Calu3 (cell line): ENCODE measurements at regions not wholly inside any gene's neighbourhood (a gene's known extent, or its start where the extent isn't known, plus 50 kb on each side); places are given as distances from the start of the nearest gene placed in this dataset.

Experiments used
- BruUV-seq: library from RNA; stranded (reverse); fragments of 400-500 nt; replicated peaks from 2 replicates; lab custom pipeline; 2021; lab: Mats Ljungman, UMichigan
- CTCF ChIA-PET: fragments of 300-600 bp; sonication (Branson Sonifier 250); formaldehyde crosslinking; loops from one replicate; lab custom pipeline; 2022; ENCODE audit warnings: antibody characterized with exemption; lab: Charles Lee
- DNase-seq: peaks from one replicate; pipeline ENCODE4 v3.0.0; 2022
- H3K27ac Mint-ChIP-seq: one replicate; pipeline ENCODE4 v1.8.0; 2022; ENCODE audit warnings: mixed read lengths; ENCODE audit not compliant: unreplicated experiment
- H3K27me3 Mint-ChIP-seq: one replicate; pipeline ENCODE4 v1.8.0; 2022; ENCODE audit warnings: mixed read lengths; ENCODE audit not compliant: unreplicated experiment
- H3K36me3 Mint-ChIP-seq: one replicate; pipeline ENCODE4 v1.8.0; 2022; ENCODE audit warnings: mild to moderate bottlenecking, moderate library complexity, mixed read lengths; ENCODE audit not compliant: insufficient read depth, unreplicated experiment
- H3K4me1 Mint-ChIP-seq: one replicate; pipeline ENCODE4 v1.8.0; 2022; ENCODE audit warnings: mild to moderate bottlenecking, low read depth, mixed read lengths; ENCODE audit not compliant: unreplicated experiment
- H3K4me3 Mint-ChIP-seq: one replicate; pipeline ENCODE4 v1.8.0; 2022; ENCODE audit warnings: mild to moderate bottlenecking, low read depth, moderate library complexity, mixed read lengths; ENCODE audit not compliant: unreplicated experiment
- H3K9me3 Mint-ChIP-seq: one replicate; pipeline ENCODE4 v1.8.0; 2022; ENCODE audit warnings: low read depth, mixed read lengths; ENCODE audit not compliant: unreplicated experiment
- intact Hi-C: fragments of 100-400 bp; cut with micrococcal nuclease; formaldehyde crosslinking; loops from one replicate; pipeline ENCODE4 v1.10.0; 2022; ENCODE audit not compliant: unreplicated experiment
- TF ChIP-seq, protein P1 (sequence below): fragments of 200-600 bp; IDR thresholded peaks from one replicate; pipeline ENCODE4 v1.8.0; 2022; ENCODE audit warnings: antibody characterized with exemption; ENCODE audit not compliant: unreplicated experiment

DNA sequence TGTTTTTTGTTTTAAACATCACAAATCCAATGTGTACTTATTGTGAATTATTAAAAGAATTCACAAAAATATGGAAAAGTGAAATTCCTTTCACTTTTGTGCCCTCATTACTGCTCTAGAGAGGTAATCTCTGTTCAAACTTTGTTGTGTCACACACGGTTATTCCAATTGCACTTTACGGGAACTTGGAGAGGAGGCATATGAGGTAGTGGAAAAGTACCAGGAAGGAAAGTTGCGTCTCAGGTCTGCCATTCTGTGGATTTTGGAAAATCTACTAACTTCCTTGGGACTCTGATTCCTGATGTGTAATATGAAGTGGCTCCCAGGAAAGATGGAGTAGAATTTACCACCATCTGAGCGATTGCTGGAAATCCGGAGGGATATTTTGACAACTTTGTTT lies 90.9 kb upstream of the DCN start:
- CTCF ChIA-PET = no interaction called here
- TF ChIP-seq, protein P1, sequence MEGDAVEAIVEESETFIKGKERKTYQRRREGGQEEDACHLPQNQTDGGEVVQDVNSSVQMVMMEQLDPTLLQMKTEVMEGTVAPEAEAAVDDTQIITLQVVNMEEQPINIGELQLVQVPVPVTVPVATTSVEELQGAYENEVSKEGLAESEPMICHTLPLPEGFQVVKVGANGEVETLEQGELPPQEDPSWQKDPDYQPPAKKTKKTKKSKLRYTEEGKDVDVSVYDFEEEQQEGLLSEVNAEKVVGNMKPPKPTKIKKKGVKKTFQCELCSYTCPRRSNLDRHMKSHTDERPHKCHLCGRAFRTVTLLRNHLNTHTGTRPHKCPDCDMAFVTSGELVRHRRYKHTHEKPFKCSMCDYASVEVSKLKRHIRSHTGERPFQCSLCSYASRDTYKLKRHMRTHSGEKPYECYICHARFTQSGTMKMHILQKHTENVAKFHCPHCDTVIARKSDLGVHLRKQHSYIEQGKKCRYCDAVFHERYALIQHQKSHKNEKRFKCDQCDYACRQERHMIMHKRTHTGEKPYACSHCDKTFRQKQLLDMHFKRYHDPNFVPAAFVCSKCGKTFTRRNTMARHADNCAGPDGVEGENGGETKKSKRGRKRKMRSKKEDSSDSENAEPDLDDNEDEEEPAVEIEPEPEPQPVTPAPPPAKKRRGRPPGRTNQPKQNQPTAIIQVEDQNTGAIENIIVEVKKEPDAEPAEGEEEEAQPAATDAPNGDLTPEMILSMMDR = no peak
- Mint-ChIP-seq H3K27ac (no peak overlapping the region), H3K4me3 (no peak overlapping the region), H3K36me3 (no peaks in the 10 kb centered on the region), H3K4me1 (no peaks in the 10 kb centered on the region), H3K27me3 (no peaks in the 10 kb centered on the region), H3K9me3 (peaks cover 16% of the 10 kb centered on the region)
- no peak for DNase-seq
- BruUV-seq = no TSS peak
- intact Hi-C loops = no loop called here

GRCh38 chr12:91272461-91273063 lies 89.9 kb upstream of the DCN start:
- intact Hi-C loops = no loop called here
- Mint-ChIP-seq H3K36me3 (no peaks in the 10 kb centered on the region), H3K4me3 (no peak overlapping the region), H3K4me1 (no peaks in the 10 kb centered on the region), H3K9me3 (peaks cover 12% of the 10 kb centered on the region), H3K27me3 (no peaks in the 10 kb centered on the region), H3K27ac (no peak overlapping the region)
- CTCF ChIA-PET = no interaction called here
- no peak for DNase-seq
- TF ChIP-seq, protein P1 = no peak
- no TSS peak for BruUV-seq

DNA sequence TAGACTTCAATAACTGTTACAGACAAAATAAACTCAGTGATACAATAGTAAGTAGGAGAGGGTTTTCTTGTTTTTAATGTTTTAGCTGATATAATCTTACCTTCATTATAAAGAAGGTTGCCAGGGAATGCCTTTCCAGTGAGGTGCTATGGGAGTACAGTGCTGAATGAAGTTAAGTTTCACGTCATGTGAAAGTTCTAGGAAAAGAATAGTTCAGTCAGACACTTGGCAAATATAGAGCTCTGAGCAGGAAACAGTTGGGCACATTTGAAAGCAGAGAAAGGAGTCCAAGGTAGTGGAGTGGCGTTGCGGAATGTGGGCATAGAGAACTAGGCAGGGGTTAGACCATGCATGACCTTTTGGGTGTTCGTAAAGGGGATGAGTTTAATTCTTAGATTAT lies 88.6 kb upstream of the DCN start:
- no peaks in the 10 kb centered on the region for H3K27me3 Mint-ChIP-seq
- peaks cover 9% of the 10 kb centered on the region for H3K9me3 Mint-ChIP-seq
- H3K27ac Mint-ChIP-seq = no peak overlapping the region
- TF ChIP-seq, protein P1 = no peak
- no peak for DNase-seq
- H3K4me3 Mint-ChIP-seq = no peak overlapping the region
- H3K4me1 Mint-ChIP-seq = no peaks in the 10 kb centered on the region
- no TSS peak for BruUV-seq
- no peaks in the 10 kb centered on the region for H3K36me3 Mint-ChIP-seq
- CTCF ChIA-PET = interaction anchor here (0.7 kb wide), 1 partner anchor 321 kb away, joined by 4 read pairs; no protein-coding TSS in a partner anchor
- intact Hi-C loops = no loop called here

DNA sequence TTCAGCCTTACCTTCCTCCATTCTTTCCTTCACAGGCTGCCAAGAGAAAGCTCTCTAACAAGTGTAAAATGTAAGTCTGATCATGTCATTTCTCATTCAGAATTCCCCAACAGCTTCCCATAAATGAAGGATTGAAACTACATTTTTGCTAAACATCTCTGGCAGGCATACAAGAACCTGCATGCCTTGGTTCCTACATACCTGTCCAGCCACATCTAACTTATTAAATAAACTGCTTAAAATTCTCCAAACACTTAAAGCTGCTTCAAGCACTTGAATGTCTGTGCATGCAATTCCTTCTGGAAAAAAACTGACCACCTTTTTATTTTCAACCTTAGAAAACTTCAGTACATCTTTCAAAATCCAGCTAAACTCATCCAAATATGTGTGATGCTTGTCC lies 84.4 kb upstream of the DCN start:
- peaks cover 6% of the 10 kb centered on the region for H3K9me3 Mint-ChIP-seq
- H3K36me3 Mint-ChIP-seq = no peaks in the 10 kb centered on the region
- H3K4me1 Mint-ChIP-seq = no peaks in the 10 kb centered on the region
- CTCF ChIA-PET = no interaction called here
- H3K27me3 Mint-ChIP-seq = no peaks in the 10 kb centered on the region
- TF ChIP-seq, protein P1 = no peak
- H3K27ac Mint-ChIP-seq = no peak overlapping the region
- DNase-seq = no peak
- no peak overlapping the region for H3K4me3 Mint-ChIP-seq
- no TSS peak for BruUV-seq
- intact Hi-C loops = no loop called here
